ENCODE measurements at regions not wholly inside any gene's neighbourhood (a gene's known extent, or its start where the extent isn't known, plus 50 kb on each side); places are given as distances from the start of the nearest gene placed in this dataset.
A peak's percentile ranks its signal among the peaks of the same experiment; 100 is the strongest.

DNA sequence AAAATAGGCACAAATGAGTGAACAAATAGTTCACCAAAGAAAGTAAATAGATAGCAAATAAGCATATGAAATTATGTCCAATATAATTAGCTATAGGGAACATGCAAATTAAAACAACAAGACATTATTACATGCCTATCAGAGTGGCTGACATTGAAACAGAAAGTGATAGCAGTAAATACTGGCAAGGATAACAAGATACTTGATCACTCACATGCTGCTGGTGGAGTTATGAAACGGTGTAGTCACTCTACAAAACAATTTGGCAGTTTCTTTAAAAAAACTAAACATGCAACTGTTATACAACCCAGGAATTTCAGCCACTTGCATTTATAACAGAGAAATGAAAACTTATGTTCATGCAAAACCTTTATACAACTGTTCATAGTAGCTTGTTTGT lies 439.2 kb upstream of the ACVR2A start:
- no peak overlapping the region for H3K4me3 ChIP-seq (ENCODE audit: low read depth, low read length)
- DNase-seq (ENCODE audit: low read depth) = no peak

DNA sequence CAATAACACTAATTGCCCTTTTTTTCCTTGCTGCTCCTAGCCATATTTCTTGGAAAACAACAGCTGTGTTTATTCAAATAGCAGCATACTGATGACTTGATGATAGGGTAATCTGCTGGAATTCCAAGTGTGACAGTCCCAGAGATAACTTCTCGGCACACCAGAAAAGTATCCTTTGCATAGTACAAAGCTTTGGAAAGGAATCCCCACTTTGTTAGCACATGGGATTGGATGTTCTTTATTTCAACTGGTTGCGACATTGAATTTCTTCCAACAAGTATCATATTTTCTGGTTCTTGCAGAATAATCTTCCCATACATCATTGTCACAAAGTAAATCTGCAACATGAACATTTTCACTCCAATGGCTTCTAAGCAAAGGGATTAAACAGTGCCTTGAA lies 445.8 kb upstream of the ACVR2A start:
- DNase-seq (ENCODE audit: low read depth) = peak; percentile 12
- H3K4me3 ChIP-seq (ENCODE audit: low read depth, low read length) = no peak overlapping the region

DNA sequence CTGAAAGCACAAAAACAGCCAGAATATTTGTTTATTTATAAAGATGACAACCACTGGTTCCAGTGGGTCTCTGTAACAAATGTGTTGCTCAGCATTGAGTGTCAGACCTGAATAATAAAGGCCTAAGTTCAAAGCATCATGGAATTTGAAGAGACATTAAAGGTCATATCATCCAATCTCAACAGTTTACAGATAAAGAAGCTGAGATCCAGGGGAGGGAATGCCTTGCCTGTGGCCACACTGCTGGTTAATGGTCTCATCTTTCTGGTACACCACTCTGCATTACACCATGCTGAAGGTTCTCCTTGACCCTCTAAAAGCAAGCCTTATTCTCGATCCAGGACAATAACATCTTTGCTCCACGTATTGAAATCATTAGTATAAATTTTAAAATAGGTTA lies 446.5 kb upstream of the ACVR2A start:
- no peak for DNase-seq (ENCODE audit: low read depth)
- H3K4me3 ChIP-seq (ENCODE audit: low read depth, low read length) = no peak overlapping the region

DNA sequence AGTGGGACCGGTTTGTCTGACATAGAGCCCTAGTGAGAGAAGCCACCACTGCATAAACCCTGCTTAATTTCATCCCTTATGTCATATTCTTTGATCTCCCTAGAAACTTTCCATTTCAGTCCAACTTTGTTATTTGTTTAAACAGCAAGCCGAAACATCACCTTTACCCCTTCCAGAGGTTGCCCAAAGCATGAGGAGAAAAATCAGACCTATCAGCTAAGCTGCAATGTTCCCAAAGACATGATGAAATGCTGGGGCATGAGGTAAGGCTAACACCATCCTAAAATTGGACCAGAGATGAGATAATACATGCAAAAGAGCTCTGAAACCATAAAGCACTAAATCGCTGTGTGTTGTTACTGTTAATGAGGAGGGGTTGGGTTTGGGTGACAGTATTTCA lies 447.9 kb upstream of the ACVR2A start:
- DNase-seq (ENCODE audit: low read depth) = no peak
- no peak overlapping the region for H3K4me3 ChIP-seq (ENCODE audit: low read depth, low read length)

DNA sequence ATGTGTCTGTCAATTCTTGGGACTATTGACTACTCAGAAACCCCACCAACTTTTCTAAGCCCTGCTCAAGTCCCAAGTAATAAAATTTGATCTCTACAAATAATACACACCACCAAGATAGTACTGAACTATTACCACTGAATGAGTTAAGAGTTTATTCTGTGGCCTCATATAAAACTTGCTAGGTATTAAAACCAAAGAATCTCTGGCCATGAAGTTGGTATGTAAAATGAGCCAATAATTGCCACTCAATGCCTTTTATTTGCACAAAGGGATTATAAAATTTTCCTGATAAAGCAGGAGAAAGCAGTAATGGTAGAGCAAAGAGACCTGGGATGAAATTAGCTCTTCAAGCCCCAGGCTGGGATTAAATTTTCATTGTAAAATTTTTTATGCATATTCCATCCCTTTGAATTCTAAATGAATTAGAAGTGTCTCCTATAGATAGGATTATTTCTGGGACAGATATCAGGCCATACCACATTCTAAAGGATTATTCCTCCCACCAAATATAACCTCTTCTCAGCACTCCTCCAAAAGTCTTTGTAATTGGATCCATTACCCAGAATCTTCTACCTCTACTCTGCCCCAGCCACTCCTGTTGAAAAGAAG lies 450.5 kb upstream of the ACVR2A start:
- no peak for DNase-seq (ENCODE audit: low read depth)
- no peak overlapping the region for H3K4me3 ChIP-seq (ENCODE audit: low read depth, low read length)

DNA sequence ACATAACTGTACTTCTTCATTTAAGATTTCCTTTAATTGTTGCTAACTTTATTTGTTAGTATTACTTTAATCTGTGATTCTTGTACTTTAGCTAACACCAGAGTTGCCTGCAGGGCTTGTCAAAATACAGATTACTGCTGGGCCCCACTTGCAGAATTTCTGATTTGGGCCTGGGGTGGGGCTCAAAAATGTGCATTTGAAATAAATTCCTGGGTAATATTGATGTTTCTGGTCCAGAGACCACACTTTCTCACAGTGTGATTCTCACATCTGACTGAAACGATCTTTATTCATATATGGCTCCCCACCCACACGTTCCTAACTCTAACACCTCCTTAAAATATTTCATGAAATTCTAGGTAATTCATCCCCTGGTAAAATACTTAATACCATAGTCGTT lies 452.6 kb upstream of the ACVR2A start:
- no peak for DNase-seq (ENCODE audit: low read depth)
- H3K4me3 ChIP-seq (ENCODE audit: low read depth, low read length) = no peak overlapping the region

DNA sequence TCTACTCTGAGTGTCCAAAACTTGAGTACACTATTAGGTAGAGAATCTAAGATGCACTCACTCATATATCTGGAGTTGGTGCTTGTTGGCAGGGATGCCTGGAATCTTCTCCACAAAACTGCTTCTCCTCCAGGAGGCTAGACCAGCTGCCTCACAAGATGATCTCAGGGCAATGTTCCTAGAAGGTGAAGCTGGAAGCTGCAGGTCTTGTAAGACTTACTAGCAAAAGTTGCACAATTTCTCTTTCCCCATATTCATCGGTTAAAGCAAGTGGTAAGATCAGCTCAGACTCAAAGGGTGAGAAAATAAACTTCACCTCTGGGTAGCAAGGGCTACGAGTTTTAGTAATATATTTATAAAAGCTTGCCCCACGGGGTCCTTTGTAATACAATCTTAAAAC lies 454.4 kb upstream of the ACVR2A start:
- DNase-seq (ENCODE audit: low read depth) = no peak
- no peak overlapping the region for H3K4me3 ChIP-seq (ENCODE audit: low read depth, low read length)

DNA sequence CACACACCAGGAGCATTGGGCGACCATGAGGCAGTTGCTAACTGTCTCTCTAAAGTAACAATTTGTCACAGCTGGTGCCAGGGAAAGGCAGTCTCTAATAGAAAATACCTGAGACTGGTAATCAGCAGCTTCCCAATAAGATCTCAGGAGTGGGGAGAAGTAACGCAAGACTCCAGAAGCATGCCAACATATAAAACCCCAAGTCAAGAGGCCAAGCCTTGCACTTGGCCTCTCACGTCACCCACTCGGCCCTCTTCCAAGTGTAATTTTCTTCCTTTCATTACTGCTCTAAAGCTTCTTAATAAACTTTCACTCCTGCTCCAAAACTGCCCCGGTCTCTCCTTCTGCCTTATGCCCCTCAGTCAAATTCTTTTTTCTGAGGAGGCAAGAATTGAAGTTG lies 455.6 kb upstream of the ACVR2A start:
- DNase-seq (ENCODE audit: low read depth) = no peak
- H3K4me3 ChIP-seq (ENCODE audit: low read depth, low read length) = no peak overlapping the region

DNA sequence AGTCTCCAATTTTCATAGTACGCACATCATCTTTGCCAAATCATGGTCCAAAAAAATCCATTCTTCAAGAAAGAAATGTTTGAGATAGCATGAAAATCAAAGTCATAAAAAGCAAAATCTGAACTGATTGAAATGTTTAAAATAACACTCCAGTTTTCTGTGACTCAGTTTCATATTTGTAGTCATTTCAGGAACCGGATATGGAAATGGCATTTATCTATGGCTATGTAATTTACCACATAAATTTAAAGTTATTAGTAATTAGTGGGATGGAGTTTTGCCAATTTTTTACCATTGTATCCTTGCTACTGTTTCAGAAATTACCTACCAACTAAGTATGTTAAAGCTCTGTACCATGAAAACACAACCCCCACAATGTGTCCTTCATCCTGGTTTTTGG lies 456.6 kb upstream of the ACVR2A start:
- H3K4me3 ChIP-seq (ENCODE audit: low read depth, low read length) = no peak overlapping the region
- DNase-seq (ENCODE audit: low read depth) = no peak

DNA sequence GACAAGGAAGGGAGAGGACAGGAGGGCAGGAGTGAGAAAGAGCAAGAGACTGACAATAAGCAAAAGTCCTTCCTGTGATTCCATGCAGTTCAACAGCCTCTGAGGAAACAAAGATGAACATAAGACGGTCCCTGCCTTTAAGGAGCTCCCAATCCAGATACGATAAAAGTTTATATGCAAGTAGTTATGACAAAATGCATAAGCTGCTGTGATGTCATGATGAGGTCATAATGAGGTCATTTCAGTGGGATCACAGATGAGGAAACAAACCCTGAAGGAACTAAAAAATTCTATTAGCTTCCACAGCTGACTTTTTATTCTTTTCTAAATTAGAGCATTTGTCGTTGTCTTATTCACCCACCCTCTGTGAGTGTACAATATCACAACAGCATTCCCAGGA lies 458.5 kb upstream of the ACVR2A start:
- no peak for DNase-seq (ENCODE audit: low read depth)
- H3K4me3 ChIP-seq (ENCODE audit: low read depth, low read length) = no peak overlapping the region

DNA sequence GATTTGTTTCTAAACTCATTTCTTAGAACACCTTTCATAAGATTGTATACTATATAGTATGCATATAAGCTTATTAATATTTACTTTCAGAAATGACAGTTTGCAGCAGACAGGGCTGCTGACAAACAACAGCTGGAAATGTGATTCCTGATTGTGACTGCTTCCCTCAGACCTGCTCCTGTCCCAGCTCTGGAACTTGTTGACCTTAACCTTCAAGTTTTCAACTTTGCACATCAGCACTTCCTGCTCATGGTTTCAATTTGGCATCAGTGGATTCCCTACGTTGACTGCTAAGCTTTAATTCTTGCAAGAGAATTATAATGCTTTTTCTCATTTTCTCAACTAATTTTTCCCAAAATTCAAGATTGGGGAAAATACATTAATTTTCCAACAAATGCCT lies 459.2 kb upstream of the ACVR2A start:
- no peak overlapping the region for H3K4me3 ChIP-seq (ENCODE audit: low read depth, low read length)

DNA sequence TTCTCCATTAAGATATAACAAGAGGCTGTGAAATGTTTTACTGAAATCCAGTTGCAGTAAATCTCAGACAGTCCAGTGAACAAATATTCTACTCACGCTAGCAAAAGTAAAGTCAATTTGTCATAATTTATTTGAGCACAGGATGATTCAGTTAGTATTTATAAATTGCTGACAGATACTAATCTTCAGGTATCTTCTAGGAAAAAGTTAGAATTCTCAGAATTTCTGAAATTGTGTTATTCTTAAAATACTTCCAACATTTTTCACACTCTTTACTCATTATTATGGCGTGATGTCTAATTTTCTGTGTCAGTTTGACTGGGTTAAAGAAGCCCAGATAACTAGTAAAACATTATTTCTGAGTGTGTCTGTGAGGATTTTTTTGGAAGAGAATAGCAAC lies 460.2 kb upstream of the ACVR2A start:
- DNase-seq (ENCODE audit: low read depth) = no peak
- H3K4me3 ChIP-seq (ENCODE audit: low read depth, low read length) = no peak overlapping the region

More for the DNA sequence above, 459.2 kb upstream of the ACVR2A start:
- DNase-seq (ENCODE audit: low read depth) = no peak

DNA sequence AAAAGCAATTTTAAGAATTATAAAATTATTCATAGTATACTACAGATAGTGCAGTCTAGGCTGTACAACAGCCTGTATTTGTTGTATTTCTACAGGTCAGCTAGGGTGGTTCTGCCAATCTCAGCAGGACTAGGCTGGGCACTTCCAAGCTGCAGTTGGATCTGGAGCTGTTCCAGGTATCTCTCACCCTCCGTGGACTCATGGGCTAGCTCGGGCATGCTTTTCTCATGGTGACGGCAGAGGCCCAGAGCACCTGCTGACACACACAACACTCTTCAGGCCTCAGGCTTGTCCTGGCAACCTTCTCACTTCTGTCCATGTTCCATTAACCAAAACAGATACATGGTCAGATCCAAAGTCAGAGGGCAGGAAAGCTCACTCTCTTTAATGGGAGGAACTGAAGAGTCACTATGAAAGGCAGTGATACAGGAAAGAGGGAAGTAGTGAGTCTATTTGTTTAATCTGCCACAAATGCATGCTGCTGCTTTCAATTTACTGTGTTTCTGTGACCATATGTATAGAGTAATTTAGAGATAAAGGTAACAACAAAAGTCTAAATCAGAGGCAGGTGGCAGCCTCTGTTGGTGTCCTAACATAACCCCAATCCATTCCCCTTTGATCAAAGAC lies 462.4 kb upstream of the ACVR2A start:
- no peak for DNase-seq (ENCODE audit: low read depth)
- H3K4me3 ChIP-seq (ENCODE audit: low read depth, low read length) = no peak overlapping the region

DNA sequence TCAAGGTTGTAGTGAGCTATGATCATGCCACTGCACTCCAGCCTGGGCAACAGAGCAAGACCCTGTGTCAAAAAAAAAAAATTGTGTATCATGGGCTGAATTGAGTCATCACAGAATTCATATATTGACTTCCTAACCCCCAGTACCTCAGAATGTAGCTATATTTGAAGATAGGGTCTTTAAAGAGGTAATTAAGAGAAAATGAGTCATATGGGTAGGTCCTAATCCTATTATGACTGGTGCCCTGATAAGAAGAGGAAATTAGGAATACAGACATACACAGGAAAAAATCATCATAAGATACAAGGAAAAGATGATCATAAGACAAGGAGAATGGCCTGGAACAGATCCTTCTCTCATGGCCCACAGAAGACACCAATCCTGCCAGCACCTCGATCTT lies 466.4 kb upstream of the ACVR2A start:
- DNase-seq (ENCODE audit: low read depth) = no peak
- no peak overlapping the region for H3K4me3 ChIP-seq (ENCODE audit: low read depth, low read length)

DNA sequence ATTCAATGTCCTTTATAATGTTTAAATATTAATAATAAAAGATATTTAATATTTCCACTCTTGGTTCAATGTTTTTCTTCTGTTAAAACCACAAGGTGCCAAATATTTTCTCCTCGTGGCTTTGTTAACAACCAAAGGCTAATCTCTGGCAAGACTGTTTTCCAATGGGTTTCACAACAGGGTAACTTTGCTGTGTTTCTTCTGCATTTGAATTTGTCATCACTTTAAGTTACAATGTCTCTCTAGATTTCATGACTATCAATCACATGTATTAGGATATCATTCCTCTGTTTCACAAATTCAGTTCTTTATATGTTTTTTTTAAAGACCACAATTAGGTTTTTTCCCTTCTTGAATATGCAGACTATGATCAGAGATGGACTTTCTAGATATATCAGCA lies 469.8 kb upstream of the ACVR2A start:
- H3K4me3 ChIP-seq (ENCODE audit: low read depth, low read length) = no peak overlapping the region
- no peak for DNase-seq (ENCODE audit: low read depth)

DNA sequence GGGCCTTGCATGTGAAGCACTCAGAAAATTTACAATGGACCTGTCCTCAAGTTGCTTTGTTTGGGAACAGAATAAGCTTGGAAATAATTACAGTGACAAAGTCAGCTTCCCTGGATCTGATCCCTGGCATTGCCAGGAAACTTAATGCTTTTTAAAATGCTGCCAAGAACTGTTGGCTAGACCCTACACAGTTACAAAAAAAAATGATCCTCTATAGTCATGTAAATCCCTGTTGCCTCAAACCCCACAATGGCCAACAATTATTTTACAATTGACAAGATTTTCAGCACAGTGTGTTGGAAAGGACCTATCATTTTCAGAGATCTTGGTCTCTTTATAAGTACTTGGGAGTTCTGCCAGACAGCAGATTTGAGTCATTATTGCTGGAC lies 470.4 kb upstream of the ACVR2A start:
- no peak for DNase-seq (ENCODE audit: low read depth)
- H3K4me3 ChIP-seq (ENCODE audit: low read depth, low read length) = no peak overlapping the region

DNA sequence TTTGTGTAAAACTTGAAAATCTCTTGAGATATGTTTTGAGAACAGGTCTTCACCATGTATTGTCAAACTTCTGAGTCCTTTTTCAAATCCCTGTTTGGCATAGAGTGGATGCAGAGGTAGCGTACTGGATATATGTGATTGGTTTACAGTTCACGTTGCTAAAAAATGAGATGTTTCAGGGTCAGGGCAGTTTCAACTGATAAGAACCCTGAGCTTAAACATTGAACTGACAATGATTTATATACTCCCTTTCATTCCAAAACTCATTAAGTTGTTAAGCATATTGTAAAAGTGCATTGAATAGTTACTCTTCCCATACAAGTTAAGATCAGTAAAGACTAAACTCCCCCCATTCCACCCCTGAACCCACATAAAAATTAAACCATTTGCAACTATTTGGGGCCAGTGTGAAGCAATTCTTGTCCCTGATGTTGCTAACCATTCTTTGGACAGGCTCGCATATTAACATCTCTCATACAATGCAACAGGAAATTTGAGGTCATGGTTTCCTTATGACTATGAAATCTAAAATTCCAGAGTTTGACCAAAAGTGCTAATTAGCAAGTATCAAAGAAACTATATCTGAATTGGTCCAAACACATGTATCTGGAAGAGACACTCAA lies 470.9 kb upstream of the ACVR2A start:
- no peak overlapping the region for H3K4me3 ChIP-seq (ENCODE audit: low read depth, low read length)
- no peak for DNase-seq (ENCODE audit: low read depth)

DNA sequence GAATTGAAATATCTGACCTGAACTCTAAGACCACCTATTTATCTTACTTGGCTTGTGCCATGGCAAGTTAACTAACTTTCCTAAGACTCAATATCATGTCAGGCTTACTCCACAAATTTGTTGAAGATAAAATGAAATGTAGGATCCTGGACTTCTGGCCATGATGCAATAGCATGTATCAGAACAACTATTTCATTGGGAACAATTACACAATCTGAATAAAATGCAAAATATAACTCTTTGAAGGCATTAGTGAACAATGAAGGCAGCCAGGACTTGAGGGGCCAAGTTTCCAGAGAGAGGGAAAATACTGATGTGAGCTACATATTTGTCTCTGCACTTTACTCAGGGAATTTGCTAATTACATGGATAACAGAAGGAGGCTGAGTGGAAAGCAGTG lies 476.5 kb upstream of the ACVR2A start:
- DNase-seq (ENCODE audit: low read depth) = no peak
- H3K4me3 ChIP-seq (ENCODE audit: low read depth, low read length) = no peak overlapping the region

DNA sequence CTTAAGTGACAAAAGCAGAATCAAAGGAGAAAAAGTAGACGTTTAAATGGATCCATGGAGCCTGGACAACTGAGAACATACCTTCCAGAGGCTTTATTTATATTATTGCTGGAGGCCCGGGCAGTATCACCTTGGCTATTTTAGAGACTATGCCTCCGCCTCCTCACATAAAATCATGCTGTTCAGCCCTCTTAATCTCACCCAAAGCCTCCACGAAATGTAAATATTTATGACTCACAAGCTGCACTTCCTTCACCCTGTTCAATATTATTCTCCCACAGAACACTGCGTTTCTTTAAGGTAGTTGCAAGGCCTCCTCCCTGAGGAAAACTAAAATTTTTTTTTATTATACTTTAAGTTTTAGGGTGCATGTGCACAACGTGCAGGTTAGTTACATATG lies 478.6 kb upstream of the ACVR2A start:
- no peak overlapping the region for H3K4me3 ChIP-seq (ENCODE audit: low read depth, low read length)
- DNase-seq (ENCODE audit: low read depth) = no peak

DNA sequence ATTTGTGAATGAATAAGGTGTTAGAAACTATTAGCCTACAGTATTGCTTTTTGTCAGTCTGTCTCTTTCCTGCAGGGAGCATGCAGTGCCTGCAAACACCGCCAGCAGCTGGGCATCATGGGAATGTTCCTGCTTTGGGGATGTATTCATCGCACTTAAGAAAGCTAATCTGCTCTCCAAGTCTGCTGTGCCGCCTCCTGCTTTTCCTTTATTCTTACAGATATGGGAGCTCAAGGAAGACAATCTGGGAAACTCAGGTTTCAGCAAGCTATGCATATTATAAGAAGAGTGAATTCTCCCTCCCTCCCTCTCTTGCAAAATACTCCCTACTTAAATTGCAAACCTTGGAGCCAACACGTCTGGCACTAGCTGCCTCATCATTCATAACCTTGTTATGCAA lies 479.2 kb upstream of the ACVR2A start:
- no peak for DNase-seq (ENCODE audit: low read depth)
- no peak overlapping the region for H3K4me3 ChIP-seq (ENCODE audit: low read depth, low read length)

DNA sequence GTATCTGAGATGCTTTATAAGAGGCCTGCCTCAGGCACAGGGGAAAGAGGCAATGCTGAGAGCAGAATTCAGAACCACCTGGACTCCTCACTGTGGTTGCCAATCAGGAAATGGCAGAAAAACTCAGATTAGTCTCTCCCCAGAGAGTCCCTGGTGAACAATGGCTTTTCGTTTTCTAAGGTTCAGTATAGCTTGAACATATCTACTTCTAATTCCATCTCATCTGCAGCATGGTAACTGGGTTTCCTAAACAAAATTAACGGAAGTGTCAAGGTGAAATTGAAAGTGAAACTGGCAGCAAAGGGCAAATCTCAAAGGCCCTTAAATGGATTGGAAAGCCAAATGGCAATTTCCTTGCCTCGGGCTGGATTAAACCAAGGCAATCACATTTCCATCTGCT lies 480.2 kb upstream of the ACVR2A start:
- H3K4me3 ChIP-seq (ENCODE audit: low read depth, low read length) = no peak overlapping the region
- DNase-seq (ENCODE audit: low read depth) = no peak

Data from skeletal muscle cell (primary cell).